Neural cell (in vitro differentiated cells): ENCODE measurements at regions not wholly inside any gene's neighbourhood (a gene's known extent, or its start where the extent isn't known, plus 50 kb on each side); places are given as distances from the start of the nearest gene placed in this dataset.

ENCODE experiments used
- H2AFZ ChIP-seq: fragments of 200-600, 300-800 bp; sonication (generic), shearing (Covaris generic); 2 replicates; pipeline ENCODE4 v1.6.0; 2014; ENCODE audit warnings: low read depth, mild to moderate bottlenecking, antibody characterized with exemption, low read length, moderate library complexity
- H3F3A ChIP-seq: fragments of 200-600 bp; shearing (Covaris generic); 2 replicates; pipeline ENCODE4 v1.6.1; 2016; ENCODE audit warnings: mild to moderate bottlenecking, moderate library complexity, mixed read lengths, antibody characterized with exemption, low read length; ENCODE audit not compliant: insufficient read depth, poor library complexity, severe bottlenecking
- H3K27ac ChIP-seq: fragments of 200-600, 300-800 bp; sonication (generic), shearing (Covaris generic); 2 replicates; pipeline ENCODE4 v1.5.1; 2014; ENCODE audit warnings: mild to moderate bottlenecking, low read length, moderate library complexity
- H3K27me3 ChIP-seq: fragments of 300-800, 200-600 bp; sonication (generic), shearing (Covaris generic); 2 replicates; pipeline ENCODE4 v1.6.0; 2014; ENCODE audit warnings: mild to moderate bottlenecking, low read depth, low read length, moderate library complexity; ENCODE audit not compliant: insufficient read depth
- H3K36me3 ChIP-seq: fragments of 300-800, 200-600 bp; sonication (generic), shearing (Covaris generic); 2 replicates; pipeline ENCODE4 v1.5.1; 2014; ENCODE audit warnings: mild to moderate bottlenecking, antibody characterized with exemption, low read length, moderate library complexity; ENCODE audit not compliant: insufficient read depth
- H3K4me2 ChIP-seq: fragments of 300-800, 200-600 bp; sonication (generic), shearing (Covaris generic); 2 replicates; pipeline ENCODE4 v1.6.0; 2014; ENCODE audit warnings: mild to moderate bottlenecking, low read length
- H3K4me3 ChIP-seq: fragments of 300-800, 200-600 bp; sonication (generic), shearing (Covaris generic); 2 replicates; pipeline ENCODE4 v1.5.1; 2014; ENCODE audit warnings: mild to moderate bottlenecking, low read length, moderate library complexity
- H3K79me2 ChIP-seq: fragments of 200-600 bp; shearing (Covaris generic); replicated peaks from 2 replicates; pipeline ENCODE4 v1.6.0; 2014; ENCODE audit warnings: mild to moderate bottlenecking, low read length, moderate library complexity; ENCODE audit not compliant: insufficient read depth
- H3K9ac ChIP-seq: fragments of 300-800, 200-600 bp; sonication (generic), shearing (Covaris generic); 2 replicates; pipeline ENCODE4 v1.6.1; 2016; ENCODE audit warnings: mild to moderate bottlenecking, low read length, mixed read lengths
- H3K9me2 ChIP-seq: fragments of 200-600 bp; shearing (Covaris generic); 2 replicates; pipeline ENCODE4 v1.6.1; 2016; ENCODE audit warnings: mild to moderate bottlenecking, low read length, mixed read lengths; ENCODE audit not compliant: insufficient read depth
- H3K9me3 ChIP-seq: fragments of 200-600, 300-800 bp; sonication (generic), shearing (Covaris generic); 2 replicates; pipeline ENCODE4 v1.6.1; 2016; ENCODE audit warnings: mild to moderate bottlenecking, mixed run types, low read length, moderate library complexity, mixed read lengths
- H4K20me1 ChIP-seq: fragments of 200-600 bp; shearing (Covaris generic); 2 replicates; pipeline ENCODE4 v1.6.1; 2016; ENCODE audit warnings: mild to moderate bottlenecking, mixed run types; ENCODE audit not compliant: insufficient read depth
- CTCF ChIP-seq: fragments of 450-650 bp; IDR thresholded peaks from 2 replicates; pipeline ENCODE4 v1.5.1; 2014; ENCODE audit warnings: antibody characterized with exemption, mild to moderate bottlenecking, moderate library complexity; ENCODE audit not compliant: poor library complexity, severe bottlenecking
- EP300 ChIP-seq: fragments of 450-650 bp; conservative IDR thresholded peaks from 2 replicates; pipeline ENCODE4 v1.6.1; 2014; ENCODE audit warnings: antibody characterized with exemption, mild to moderate bottlenecking, moderate library complexity; ENCODE audit not compliant: poor library complexity, severe bottlenecking
- EZH2 ChIP-seq: fragments of 200-600, 300-800 bp; shearing (Covaris generic), sonication (generic); IDR thresholded peaks from 2 replicates; pipeline ENCODE4 v1.6.1; 2014; ENCODE audit warnings: antibody characterized with exemption, low read length, borderline replicate concordance, mild to moderate bottlenecking; ENCODE audit not compliant: insufficient read depth, poor library complexity, severe bottlenecking
- MXI1 ChIP-seq: fragments of 450-650 bp; conservative IDR thresholded peaks from 2 replicates; pipeline ENCODE4 v1.6.1; 2014; ENCODE audit warnings: antibody characterized with exemption, mild to moderate bottlenecking; ENCODE audit not compliant: poor library complexity, severe bottlenecking
- POLR2AphosphoS5 ChIP-seq: IDR thresholded peaks from 2 replicates; pipeline ENCODE4 v1.6.1; 2012
- RAD21 ChIP-seq: fragments of 450-650 bp; conservative IDR thresholded peaks from 2 replicates; pipeline ENCODE4 v1.6.1; 2014; ENCODE audit warnings: antibody characterized with exemption, mild to moderate bottlenecking, moderate library complexity
- REST ChIP-seq: IDR thresholded peaks from 2 replicates; pipeline ENCODE4 v1.6.1; 2012; ENCODE audit warnings: borderline replicate concordance
- SMC3 ChIP-seq: fragments of 450-650 bp; conservative IDR thresholded peaks from 2 replicates; pipeline ENCODE4 v1.6.1; 2014; ENCODE audit warnings: antibody characterized with exemption, mild to moderate bottlenecking, moderate library complexity; ENCODE audit not compliant: poor library complexity
- TAF1 ChIP-seq: IDR thresholded peaks from 2 replicates; pipeline ENCODE4 v1.6.1; 2012; ENCODE audit warnings: low read depth

- Histone ChIP-seq H3K79me2 (no peaks in the 10 kb centered on the region), H2AFZ (no peak overlapping the region), H3K9me3 (no peaks in the 10 kb centered on the region), H3K4me2 (no peak overlapping the region), H4K20me1 (no peaks in the 10 kb centered on the region), H3K9me2 (no peaks in the 10 kb centered on the region), H3K4me3 (no peak overlapping the region), H3K27me3 (no peaks in the 10 kb centered on the region), H3K27ac (no peak overlapping the region), H3K36me3 (no peaks in the 10 kb centered on the region), H3F3A (no peaks in the 10 kb centered on the region), H3K9ac (no peak overlapping the region)
- TF ChIP-seq TAF1: no peak
- no peak for TF ChIP-seq MXI1
- no peak for TF ChIP-seq SMC3
- no peak for TF ChIP-seq EP300
- TF ChIP-seq CTCF: no peak
- no peak for TF ChIP-seq POLR2AphosphoS5
- no peak for TF ChIP-seq REST
- no peak for TF ChIP-seq EZH2
- no peak for TF ChIP-seq RAD21
Observed at GRCh38 chr5:66345281-66345680, 201.2 kb downstream of the SREK1 start.

GRCh38 chr5:66346869-66347268 is 202.8 kb downstream of the SREK1 start:
- Histone ChIP-seq H3K9me2 (no peaks in the 10 kb centered on the region), H4K20me1 (no peaks in the 10 kb centered on the region), H3K27me3 (no peaks in the 10 kb centered on the region), H3K9ac (no peak overlapping the region), H3K4me3 (no peak overlapping the region), H3K27ac (no peak overlapping the region), H3K9me3 (no peaks in the 10 kb centered on the region), H3K79me2 (no peaks in the 10 kb centered on the region), H3F3A (no peaks in the 10 kb centered on the region), H3K4me2 (no peak overlapping the region), H2AFZ (no peak overlapping the region), H3K36me3 (no peaks in the 10 kb centered on the region)
- TF ChIP-seq REST (no peak), EP300 (no peak), CTCF (no peak), MXI1 (no peak), TAF1 (no peak), EZH2 (no peak), SMC3 (no peak), POLR2AphosphoS5 (no peak), RAD21 (no peak)
